NCI-H526 (cell line): ENCODE measurements at regions not wholly inside any gene's neighbourhood (a gene's known extent, or its start where the extent isn't known, plus 50 kb on each side); places are given as distances from the start of the nearest gene placed in this dataset.

Source experiments
- DNase-seq, 2 experiments: peaks; one replicate each; lab custom pipeline; 2025; lab: John Stamatoyannopoulos, UW

DNA sequence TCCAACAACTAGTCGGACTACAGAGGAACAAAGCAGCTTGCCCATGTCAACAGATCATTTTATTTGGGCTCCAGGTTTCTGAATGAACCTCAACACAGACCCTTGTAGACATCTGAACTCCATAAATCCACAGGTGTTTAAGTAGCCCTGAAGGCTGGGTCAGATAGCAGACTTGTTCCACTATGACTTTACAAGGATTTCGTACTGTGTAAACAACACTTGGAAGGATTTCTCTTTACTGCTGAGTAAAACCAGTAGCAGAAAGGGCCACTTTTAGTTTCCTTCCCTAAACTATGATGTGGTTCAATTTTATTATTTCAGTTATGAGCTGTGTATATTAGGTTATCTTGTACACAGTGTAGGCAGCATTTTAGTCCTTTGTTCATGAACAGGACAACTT lies 316.4 kb upstream of the ADGRL2 start:
- peak in 1 of 2 experiments; percentile 13 for DNase-seq

- DNase-seq, result no peak
These were observed 322.5 kb upstream of the ADGRL2 start for GRCh38 chr1:81478219-81478618.

- DNase-seq, result no peak
These were observed 323.0 kb upstream of the ADGRL2 start for GRCh38 chr1:81477710-81478109.

GRCh38 chr1:81472387-81472786 lies 328.3 kb upstream of the ADGRL2 start:
- DNase-seq, result no peak

GRCh38 chr1:81471255-81471654 lies 329.5 kb upstream of the ADGRL2 start:
- DNase-seq, result no peak

DNA sequence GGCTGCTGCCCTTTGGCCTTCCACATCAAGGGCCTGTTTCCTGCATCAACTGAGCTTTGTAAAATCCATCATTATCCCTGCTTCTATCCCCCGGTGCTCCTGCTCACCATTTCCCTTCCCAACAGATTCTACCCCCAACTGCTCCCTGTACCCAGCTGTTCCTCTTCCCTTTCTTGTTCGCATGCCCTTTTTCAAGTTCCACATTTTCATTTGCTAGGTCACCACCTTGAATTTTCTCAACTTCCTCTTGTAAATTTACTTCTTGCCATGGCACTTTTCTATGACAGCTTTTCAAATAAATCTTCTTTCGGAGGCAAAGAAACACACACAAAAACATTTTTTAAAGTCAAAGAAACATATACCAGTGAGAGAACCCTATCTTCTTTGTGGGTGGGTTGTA lies 330.5 kb upstream of the ADGRL2 start:
- DNase-seq, result no peak

DNA sequence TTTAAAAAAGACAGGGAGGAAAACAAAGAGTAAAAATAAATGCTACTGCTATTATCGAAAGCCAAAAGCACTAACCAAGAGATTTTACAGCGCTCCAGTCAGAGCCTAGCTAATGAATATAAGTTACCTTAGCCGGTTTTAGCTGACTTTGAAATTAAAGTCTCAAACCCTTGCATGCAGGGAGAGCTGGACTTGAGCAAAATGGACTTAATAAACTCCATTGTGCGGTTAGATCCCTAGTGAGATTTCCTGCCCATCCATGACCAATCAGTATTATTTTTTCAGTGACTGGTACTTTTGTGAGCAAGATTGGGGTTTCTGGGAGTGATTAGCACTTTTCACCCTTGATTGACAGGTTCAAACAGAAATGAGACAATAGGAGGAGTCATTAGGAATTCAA lies 333.4 kb upstream of the ADGRL2 start:
- DNase-seq, result no peak

DNA sequence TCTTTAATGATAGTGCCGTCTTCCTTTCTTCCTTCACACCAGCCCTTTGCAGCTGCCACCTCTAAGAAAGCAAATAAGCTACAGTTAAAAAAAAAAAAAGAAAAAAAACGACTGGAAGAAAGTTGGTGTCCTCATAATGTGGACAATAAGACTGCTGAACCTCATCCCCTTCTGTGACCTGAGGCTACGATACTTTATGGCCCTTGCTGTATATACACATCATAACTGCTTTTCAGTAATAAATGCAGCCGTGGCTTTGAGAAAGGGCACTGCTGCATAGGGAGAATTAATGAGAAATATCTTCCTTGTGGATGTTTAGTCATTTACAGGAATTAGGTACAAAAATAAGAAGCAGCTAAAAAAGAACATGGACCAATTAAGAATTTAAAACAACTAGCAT lies 333.8 kb upstream of the ADGRL2 start:
- no peak for DNase-seq

GRCh38 chr1:81463936-81464837 lies 336.5 kb upstream of the ADGRL2 start:
- no peak for DNase-seq

DNA sequence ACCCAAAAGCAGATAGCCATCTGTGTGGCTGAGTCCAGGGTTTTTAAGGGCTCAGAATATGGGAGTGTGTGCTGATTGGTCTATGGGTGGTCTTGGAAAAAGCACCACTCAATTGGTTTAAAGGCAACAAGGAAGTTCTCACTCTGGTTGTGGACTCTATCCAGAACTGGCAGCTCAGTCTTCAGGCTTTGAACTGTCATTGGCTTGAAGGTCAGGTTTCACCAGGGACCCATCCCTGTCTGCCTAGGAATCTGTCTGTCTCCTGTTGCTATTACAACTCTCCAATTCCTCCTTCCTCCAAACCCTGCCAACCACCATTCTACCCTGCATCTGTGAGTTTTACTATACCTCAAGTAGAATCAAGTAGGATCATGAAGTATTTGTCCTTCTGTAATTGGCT lies 341.7 kb upstream of the ADGRL2 start:
- DNase-seq, result no peak

DNA sequence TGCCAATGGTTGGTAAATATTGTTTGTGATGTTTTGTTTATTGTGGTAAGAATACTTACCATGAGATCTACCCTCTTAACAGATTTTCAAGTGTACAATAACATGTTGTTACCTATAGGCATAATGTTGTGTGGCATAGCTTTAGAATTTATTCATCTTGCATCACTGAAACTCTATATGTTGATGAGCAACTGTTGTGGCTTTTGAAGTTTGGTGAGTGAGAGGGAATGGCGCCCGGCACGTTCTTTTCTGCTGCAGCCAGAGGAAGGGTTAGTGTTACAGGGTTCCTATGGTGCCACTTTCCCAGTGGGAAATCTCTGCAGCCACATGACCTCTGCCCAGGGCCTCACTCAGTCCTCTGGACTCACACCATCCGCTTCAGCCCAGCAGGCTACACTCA lies 342.5 kb upstream of the ADGRL2 start:
- no peak for DNase-seq

DNA sequence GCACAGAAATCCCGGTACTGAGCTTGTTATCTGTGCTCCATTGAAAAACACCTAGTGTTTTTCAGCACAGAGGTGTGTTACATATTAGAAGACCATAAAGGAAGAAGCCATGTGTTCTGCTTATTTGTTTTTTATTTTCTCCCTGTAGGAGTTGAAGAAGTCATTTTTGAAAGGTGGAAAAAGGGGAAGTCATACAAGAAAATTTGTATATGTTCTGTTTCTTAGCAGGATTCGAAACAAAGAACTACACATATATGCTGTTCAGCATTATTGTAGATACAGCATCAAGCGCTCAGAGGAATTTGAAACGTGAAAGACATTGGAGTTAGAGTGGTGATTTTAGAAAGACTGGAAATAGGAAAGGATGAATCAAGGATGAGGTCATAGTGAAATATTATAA lies 345.3 kb upstream of the ADGRL2 start:
- no peak for DNase-seq

DNA sequence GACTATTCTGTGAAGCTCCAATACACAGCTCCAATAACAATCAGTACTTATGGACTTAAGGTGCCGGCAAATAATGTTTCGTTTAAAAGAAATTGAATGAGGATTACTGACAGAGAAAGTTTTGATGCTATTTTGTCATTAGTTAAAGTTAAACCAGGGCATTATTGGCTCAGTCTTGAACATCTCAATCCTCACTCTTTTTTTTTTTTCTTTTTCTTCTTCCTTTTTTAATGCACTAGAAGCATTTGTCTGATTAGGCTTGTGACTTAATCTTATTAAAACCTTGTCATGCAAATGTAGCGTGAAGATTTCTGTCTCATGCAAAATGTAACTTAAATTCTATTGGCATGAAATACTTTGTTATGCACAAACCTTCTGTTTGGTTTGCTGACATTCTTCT lies 346.8 kb upstream of the ADGRL2 start:
- DNase-seq, result no peak

- DNase-seq, result no peak
These were observed 347.4 kb upstream of the ADGRL2 start for GRCh38 chr1:81453367-81453703.

- DNase-seq, result no peak
These were observed 347.9 kb upstream of the ADGRL2 start for GRCh38 chr1:81452693-81453366.

DNA sequence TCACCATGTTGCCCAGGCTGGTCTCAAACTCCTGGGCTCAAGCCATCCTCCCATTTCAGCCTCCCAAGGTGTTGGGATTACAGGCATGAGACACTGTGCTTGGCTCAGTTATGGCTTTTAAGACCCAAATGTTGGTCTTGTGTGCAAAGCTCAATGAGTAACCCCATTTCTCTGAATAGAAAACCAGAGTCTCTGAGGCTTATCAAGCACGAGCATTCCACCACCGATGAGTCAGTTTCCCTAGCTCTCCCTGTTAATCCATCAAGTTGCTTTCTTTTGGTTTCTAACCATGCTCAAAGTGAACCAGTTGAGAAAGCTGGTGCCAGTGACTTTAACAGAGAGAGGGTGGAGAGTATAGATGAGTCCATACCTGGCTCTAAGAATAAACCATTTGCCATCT lies 350.9 kb upstream of the ADGRL2 start:
- no peak for DNase-seq

- DNase-seq, result no peak
These were observed 354.6 kb upstream of the ADGRL2 start for GRCh38 chr1:81446000-81446669.

GRCh38 chr1:81443288-81443687 lies 357.4 kb upstream of the ADGRL2 start:
- no peak for DNase-seq

DNA sequence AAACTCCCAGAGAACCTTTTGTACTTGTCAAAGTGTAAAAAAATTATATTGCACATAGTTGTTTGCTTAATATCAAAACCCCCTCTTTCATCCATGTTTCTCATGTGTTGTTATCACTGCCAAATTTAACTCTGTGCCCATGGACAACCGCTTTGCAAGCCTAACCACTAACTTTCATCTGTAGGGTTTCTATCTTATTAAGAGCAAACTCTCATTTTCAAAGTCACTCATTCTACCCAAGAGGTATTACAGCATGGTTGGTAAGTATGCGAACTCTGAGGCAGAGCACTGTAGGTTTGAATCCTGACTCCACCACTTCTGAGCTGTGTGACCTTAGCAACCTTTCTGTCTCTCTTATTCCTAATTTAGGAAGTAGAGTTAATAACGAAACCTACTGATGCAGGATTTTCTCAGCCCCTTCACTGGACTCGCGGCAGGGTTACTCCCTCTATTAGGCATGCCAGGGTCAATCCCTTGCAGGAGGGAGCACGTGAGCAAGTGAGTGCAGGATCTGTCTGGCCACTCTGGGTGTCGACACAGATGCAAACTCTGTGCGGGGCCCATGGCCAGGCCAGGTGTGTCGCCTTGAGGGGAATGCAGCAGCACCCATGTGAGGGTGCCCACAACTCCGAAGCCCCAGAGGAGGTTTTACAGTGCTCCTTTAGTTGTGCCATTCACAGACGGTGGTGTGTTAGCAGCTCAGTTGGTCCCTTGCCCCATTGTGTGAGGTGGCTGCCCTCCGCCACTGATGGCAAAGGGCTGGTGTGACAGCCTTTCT lies 361.5 kb upstream of the ADGRL2 start:
- no peak for DNase-seq

DNA sequence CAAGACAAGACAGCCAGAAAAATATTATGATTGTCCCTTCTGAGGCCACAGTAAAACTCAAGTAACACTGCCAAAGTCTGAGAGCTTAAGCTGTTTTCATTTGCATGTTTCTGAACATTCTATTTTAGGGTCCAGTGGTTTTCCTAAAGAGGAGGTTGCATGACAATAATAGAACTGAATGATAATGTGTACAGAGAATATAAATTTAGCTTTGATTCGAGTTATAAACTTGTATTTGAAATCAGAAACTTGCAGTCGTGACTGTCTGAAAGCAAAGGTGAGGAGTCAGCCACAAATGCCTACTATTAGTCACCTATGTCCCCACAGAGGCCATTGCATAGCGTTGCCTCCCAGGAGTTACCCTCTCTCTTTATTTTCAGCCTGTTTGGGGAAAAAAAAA lies 363.1 kb upstream of the ADGRL2 start:
- no peak for DNase-seq

DNA sequence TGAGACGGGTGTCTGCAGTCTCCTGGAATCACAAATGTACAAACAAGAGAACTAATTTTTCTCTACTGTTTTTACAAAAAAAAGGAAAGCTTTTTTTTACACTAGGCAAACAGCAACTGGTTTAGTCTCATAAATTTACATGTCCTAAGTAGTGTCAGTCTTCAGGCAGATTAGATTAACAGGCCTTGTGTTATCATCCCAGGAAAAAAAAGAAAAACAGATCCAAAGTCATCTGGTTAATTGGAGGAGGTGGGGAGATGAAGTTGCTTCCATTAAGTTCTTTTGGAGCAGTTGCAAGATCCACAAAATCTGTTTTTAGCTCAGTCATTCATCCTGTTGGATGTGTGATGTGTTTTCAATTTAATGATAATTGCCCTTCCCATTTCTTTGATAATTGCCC lies 363.5 kb upstream of the ADGRL2 start:
- DNase-seq, result no peak

- no peak for DNase-seq
These were observed 365.6 kb upstream of the ADGRL2 start for GRCh38 chr1:81435175-81435574.
